ENCODE measurements at regions not wholly inside any gene's neighbourhood (a gene's known extent, or its start where the extent isn't known, plus 50 kb on each side); places are given as distances from the start of the nearest gene placed in this dataset.

- Histone ChIP-seq H3K4me1 (no peaks in the 10 kb centered on the region), H3K27me3 (no peaks in the 10 kb centered on the region), H3K4me3 (no peak overlapping the region), H3K36me3 (no peaks in the 10 kb centered on the region), H3K9me3 (no peaks in the 10 kb centered on the region), H3K27ac (no peak overlapping the region)
- intact Hi-C loops (cut with DNase I), result no loop called here
- TF ChIP-seq POLR2A (IDR thresholded peaks at IDR 0.05) (no peak), CTCF (IDR thresholded peaks at IDR 0.05) (no peak)
- 39 to 50% methylated on average over 2 of the region's 2 CpGs for WGBS, 2 donors
- no peak for DNase-seq
These were observed 107.5 kb upstream of the AMOT start for GRCh38 chrX:112947981-112948615.

GRCh38 chrX:112946227-112946626 is 105.6 kb upstream of the AMOT start:
- H3K27me3 ChIP-seq, result no peaks in the 10 kb centered on the region
- TF ChIP-seq POLR2A (IDR thresholded peaks at IDR 0.05) (no peak), CTCF (IDR thresholded peaks at IDR 0.05) (no peak)
- no peak for DNase-seq
- no peaks in the 10 kb centered on the region for H3K36me3 ChIP-seq
- H3K4me3 ChIP-seq, result no peak overlapping the region
- no peak overlapping the region for H3K27ac ChIP-seq
- intact Hi-C loops (cut with DNase I), result no loop called here
- WGBS, 2 donors, result 25 to 100% methylated on average over 1 of the region's 1 CpG
- no peaks in the 10 kb centered on the region for H3K4me1 ChIP-seq
- no peaks in the 10 kb centered on the region for H3K9me3 ChIP-seq

GRCh38 chrX:112945826-112946225 is 105.2 kb upstream of the AMOT start:
- H3K4me3 ChIP-seq, result no peak overlapping the region
- 74 to 76% methylated on average over 6 of the region's 6 CpGs for WGBS, 2 donors
- intact Hi-C loops (cut with DNase I), result no loop called here

GRCh38 chrX:112941209-112941837 is 100.7 kb upstream of the AMOT start:
- WGBS, 2 donors, result 26 to 41% methylated on average over 6 of the region's 6 CpGs
- no peaks in the 10 kb centered on the region for H3K4me1 ChIP-seq
- intact Hi-C loops (cut with DNase I), result no loop called here
- no peak overlapping the region for H3K27ac ChIP-seq
- H3K36me3 ChIP-seq, result no peaks in the 10 kb centered on the region
- H3K9me3 ChIP-seq, result no peaks in the 10 kb centered on the region
- no peaks in the 10 kb centered on the region for H3K27me3 ChIP-seq
- TF ChIP-seq CTCF (IDR thresholded peaks at IDR 0.05), result no peak
- no peak for TF ChIP-seq POLR2A (IDR thresholded peaks at IDR 0.05)
- no peak for DNase-seq
- H3K4me3 ChIP-seq, result no peak overlapping the region

More at GRCh38 chrX:112945826-112946225, 105.2 kb upstream of the AMOT start:
- DNase-seq, result no peak
- TF ChIP-seq POLR2A (IDR thresholded peaks at IDR 0.05), result no peak
- TF ChIP-seq CTCF (IDR thresholded peaks at IDR 0.05), result no peak
- Histone ChIP-seq H3K27me3 (no peaks in the 10 kb centered on the region), H3K9me3 (no peaks in the 10 kb centered on the region), H3K36me3 (no peaks in the 10 kb centered on the region), H3K4me1 (no peaks in the 10 kb centered on the region), H3K27ac (no peak overlapping the region)

GRCh38 chrX:112935029-112935428 is 94.4 kb upstream of the AMOT start:
- no peaks in the 10 kb centered on the region for H3K4me1 ChIP-seq
- H3K9me3 ChIP-seq, result no peaks in the 10 kb centered on the region
- intact Hi-C loops (cut with DNase I), result no loop called here
- no peak overlapping the region for H3K4me3 ChIP-seq
- no peaks in the 10 kb centered on the region for H3K27me3 ChIP-seq
- WGBS, 2 donors, result 23 to 24% methylated on average over 1 of the region's 1 CpG
- no peak for DNase-seq
- TF ChIP-seq CTCF (IDR thresholded peaks at IDR 0.05) (no peak), POLR2A (IDR thresholded peaks at IDR 0.05) (no peak)
- H3K36me3 ChIP-seq, result no peaks in the 10 kb centered on the region
- no peak overlapping the region for H3K27ac ChIP-seq

Data from esophagus squamous epithelium (tissue), 5 donors.